ENCODE measurements at regions not wholly inside any gene's neighbourhood (a gene's known extent, or its start where the extent isn't known, plus 50 kb on each side); places are given as distances from the start of the nearest gene placed in this dataset.

GRCh38 chr10:4051011-4051640 lies 266.1 kb upstream of the KLF6 start:
- Histone ChIP-seq H3K4me3 (peak overlapping the region; percentile 19 to 42 (median 38)), H3K9me3 (no peaks in the 10 kb centered on the region), H3K27me3 (no peaks in the 10 kb centered on the region), H3K4me1 (no peaks in the 10 kb centered on the region), H3K27ac (peak overlapping the region; percentile 55 to 70 (median 61)), H3K36me3 (no peaks in the 10 kb centered on the region)
- TF ChIP-seq POLR2A (IDR thresholded peaks at IDR 0.05), result peak in 1 of 2 donors; percentile 20
- no peak for TF ChIP-seq CTCF (IDR thresholded peaks at IDR 0.05 in 4 of 5, conservative IDR thresholded peaks at IDR 0.05 in 1 of 5)
- ATAC-seq (peak; percentile 67 to 81), DNase-seq (peak; percentile 28 to 46)
- intact Hi-C loops (cut with DNase I; ENCODE audit: low total_unique reads) (no loop called here), in situ Hi-C loops (cut with MboI; ENCODE audit: low sequenced_read_pairs in 4 of 4) (no loop called here)

GRCh38 chr10:4050061-4050460 lies 265.1 kb upstream of the KLF6 start:
- DNase-seq (no peak), ATAC-seq (no peak)
- H3K9me3 ChIP-seq, result no peaks in the 10 kb centered on the region
- H3K27ac ChIP-seq, result no peak overlapping the region
- H3K36me3 ChIP-seq, result no peaks in the 10 kb centered on the region
- no peak overlapping the region for H3K4me3 ChIP-seq
- H3K4me1 ChIP-seq, result no peaks in the 10 kb centered on the region
- intact Hi-C loops (cut with DNase I; ENCODE audit: low total_unique reads), result no loop called here
- in situ Hi-C loops (cut with MboI; ENCODE audit: low sequenced_read_pairs in 4 of 4), result no loop called here
- TF ChIP-seq POLR2A (IDR thresholded peaks at IDR 0.05), result no peak
- no peak for TF ChIP-seq CTCF (IDR thresholded peaks at IDR 0.05 in 4 of 5, conservative IDR thresholded peaks at IDR 0.05 in 1 of 5)
- H3K27me3 ChIP-seq, result no peaks in the 10 kb centered on the region

DNA sequence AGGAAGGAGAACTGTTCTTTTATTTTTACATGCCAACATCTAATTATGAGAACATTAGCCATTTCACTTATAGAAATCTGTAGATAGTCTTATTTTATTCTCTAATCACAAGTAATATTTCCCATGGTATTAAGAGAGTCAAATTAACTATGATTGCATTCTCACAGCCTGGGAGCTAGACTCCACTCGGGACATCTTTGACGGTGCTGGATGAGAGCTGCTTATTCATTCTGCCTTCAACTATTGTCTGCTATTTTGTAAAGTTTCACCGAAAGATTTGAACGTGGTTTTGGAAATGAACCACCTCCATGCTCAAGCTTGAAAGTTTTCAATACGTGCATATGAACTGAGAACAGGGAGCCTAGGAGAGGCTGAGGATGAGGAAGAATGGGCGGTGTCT lies 264.3 kb upstream of the KLF6 start:
- Histone ChIP-seq H3K36me3 (no peaks in the 10 kb centered on the region), H3K4me1 (no peaks in the 10 kb centered on the region), H3K27me3 (no peaks in the 10 kb centered on the region), H3K9me3 (no peaks in the 10 kb centered on the region), H3K4me3 (no peak overlapping the region), H3K27ac (no peak overlapping the region)
- ATAC-seq (no peak), DNase-seq (no peak)
- TF ChIP-seq CTCF (IDR thresholded peaks at IDR 0.05 in 4 of 5, conservative IDR thresholded peaks at IDR 0.05 in 1 of 5) (no peak), POLR2A (IDR thresholded peaks at IDR 0.05) (no peak)
- in situ Hi-C loops (cut with MboI; ENCODE audit: low sequenced_read_pairs in 4 of 4), result no loop called here
- intact Hi-C loops (cut with DNase I; ENCODE audit: low total_unique reads), result no loop called here

DNA sequence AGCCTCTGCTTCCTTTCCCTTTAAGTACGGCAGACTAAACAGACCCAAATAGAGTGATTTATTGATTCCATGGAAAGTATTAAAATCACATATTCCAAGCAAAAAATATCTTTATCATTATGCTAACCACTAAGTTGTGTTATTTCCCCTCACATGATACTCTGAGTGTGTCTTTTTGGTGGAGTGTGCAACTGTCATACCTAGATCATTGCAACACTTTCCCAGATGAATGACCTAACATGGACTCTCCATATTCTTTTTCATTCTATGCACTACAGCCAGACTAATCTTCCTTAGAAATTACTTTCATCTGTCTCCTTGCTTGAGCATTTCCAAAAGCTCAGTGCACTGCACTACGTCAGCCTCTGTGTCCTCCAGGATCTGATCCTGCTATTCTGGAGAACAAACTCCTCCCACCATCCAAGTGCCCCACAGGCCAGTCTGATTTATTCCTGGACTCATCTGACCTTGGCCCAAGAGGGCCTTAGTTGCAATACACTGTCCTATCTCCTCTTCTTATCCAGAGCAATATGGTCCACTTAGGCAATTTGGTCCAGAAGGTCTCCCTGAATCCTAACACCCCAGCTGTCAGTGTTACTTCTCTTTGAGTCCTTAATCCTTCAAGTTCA lies 263.3 kb upstream of the KLF6 start:
- no peaks in the 10 kb centered on the region for H3K27me3 ChIP-seq
- no peaks in the 10 kb centered on the region for H3K9me3 ChIP-seq
- H3K4me3 ChIP-seq, result no peak overlapping the region
- H3K27ac ChIP-seq, result no peak overlapping the region
- in situ Hi-C loops (cut with MboI; ENCODE audit: low sequenced_read_pairs in 4 of 4) (no loop called here), intact Hi-C loops (cut with DNase I; ENCODE audit: low total_unique reads) (no loop called here)
- ATAC-seq, result no peak
- H3K4me1 ChIP-seq, result no peaks in the 10 kb centered on the region
- no peaks in the 10 kb centered on the region for H3K36me3 ChIP-seq
- DNase-seq, result no peak
- no peak for TF ChIP-seq POLR2A (IDR thresholded peaks at IDR 0.05)
- TF ChIP-seq CTCF (IDR thresholded peaks at IDR 0.05 in 4 of 5, conservative IDR thresholded peaks at IDR 0.05 in 1 of 5), result no peak
